Right kidney (tissue), 1 donor: ENCODE measurements at regions not wholly inside any gene's neighbourhood (a gene's known extent, or its start where the extent isn't known, plus 50 kb on each side); places are given as distances from the start of the nearest gene placed in this dataset.

Experiments
- DNase-seq: peaks from one replicate; pipeline ENCODE4 v3.0.0-alpha.2; 2016

- DNase-seq = no peak
Measured at GRCh38 chr18:57249179-57249578, 102.3 kb downstream of the BOD1L2 start.

- DNase-seq = no peak
Measured at GRCh38 chr18:57249883-57250282, 102.5 kb upstream of the ST8SIA3 start.

- DNase-seq = no peak
Measured at GRCh38 chr18:57251747-57252146, 100.6 kb upstream of the ST8SIA3 start.

GRCh38 chr18:57253903-57254302, 98.5 kb upstream of the ST8SIA3 start:
- no peak for DNase-seq

DNA sequence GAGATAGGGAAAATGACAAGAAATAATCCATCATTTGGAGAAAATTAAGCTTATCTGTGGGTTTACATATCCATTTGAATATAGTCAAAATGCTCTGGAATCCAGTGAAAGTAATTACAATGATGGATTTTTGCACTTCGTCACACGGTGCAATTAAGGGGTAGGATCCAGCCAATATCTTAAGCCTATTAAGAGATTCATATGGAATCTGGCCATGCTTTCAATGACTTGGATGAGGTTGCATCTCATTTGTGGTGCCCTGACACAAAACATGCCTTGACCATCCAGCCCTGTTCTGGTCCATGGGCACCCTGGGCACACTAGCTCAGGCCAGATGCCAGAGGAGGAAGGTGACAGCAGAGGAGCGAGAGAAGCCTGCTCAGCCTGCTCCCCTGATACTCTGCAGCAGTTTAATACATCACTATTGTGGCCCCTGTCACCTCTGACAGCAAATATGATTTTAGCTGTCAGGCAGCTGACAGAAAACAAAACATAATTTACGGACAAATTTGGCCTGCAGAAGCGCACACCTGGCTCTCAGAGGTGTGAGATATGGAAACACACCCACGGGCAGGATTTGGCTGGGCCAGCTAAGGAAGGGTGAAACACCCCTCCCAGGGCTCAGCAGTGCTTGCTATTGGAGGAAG, 94.1 kb upstream of the ST8SIA3 start:
- no peak for DNase-seq

GRCh38 chr18:57267368-57267925, 84.9 kb upstream of the ST8SIA3 start:
- no peak for DNase-seq

GRCh38 chr18:57269756-57270155, 82.6 kb upstream of the ST8SIA3 start:
- no peak for DNase-seq

GRCh38 chr18:57270156-57270555, 82.2 kb upstream of the ST8SIA3 start:
- DNase-seq = no peak

GRCh38 chr18:57273194-57273593, 79.2 kb upstream of the ST8SIA3 start:
- DNase-seq = no peak

DNA sequence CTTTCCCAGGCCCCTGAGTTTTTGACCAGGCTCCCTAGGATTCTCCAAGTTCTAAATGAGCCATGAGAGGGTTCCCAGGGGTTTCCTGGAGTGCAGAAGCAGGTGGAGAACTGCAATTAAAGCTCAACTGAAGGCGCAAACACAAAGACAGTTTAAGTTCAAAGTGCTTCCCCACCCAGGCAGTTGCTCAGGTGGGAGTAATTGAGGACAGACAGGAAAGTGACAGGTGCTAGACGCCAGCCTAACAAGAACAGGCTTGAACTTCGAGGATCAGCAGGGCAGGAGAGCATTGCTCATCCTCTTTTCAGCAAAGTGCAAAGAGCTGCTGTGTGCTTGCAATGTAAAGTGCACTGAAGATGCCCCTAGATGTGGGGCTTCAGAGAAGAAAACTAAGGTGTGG, 77.2 kb upstream of the ST8SIA3 start:
- DNase-seq = no peak

- no peak for DNase-seq
Measured at GRCh38 chr18:57276829-57277228, 75.5 kb upstream of the ST8SIA3 start.

- DNase-seq = no peak
Measured at GRCh38 chr18:57278933-57279332, 73.4 kb upstream of the ST8SIA3 start.

DNA sequence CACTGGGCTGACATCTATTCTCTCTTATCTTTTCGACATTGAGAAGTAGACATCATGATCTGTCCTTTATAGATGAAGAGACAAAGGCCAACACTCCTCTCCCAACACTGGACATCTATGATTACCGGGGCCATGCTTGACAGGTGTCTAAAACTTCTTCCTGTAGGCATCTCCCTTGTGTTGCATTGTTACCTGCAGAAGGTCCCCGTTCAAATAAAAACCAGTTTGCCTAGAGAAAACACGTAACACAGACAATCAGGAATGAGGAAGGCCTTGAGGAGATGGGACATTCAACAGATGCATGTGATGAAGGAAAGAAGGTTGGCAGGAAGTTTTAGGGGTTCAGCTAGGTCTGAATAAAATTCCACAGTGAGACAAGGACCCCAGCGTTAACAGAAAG, 70.8 kb upstream of the ST8SIA3 start:
- DNase-seq = no peak

DNA sequence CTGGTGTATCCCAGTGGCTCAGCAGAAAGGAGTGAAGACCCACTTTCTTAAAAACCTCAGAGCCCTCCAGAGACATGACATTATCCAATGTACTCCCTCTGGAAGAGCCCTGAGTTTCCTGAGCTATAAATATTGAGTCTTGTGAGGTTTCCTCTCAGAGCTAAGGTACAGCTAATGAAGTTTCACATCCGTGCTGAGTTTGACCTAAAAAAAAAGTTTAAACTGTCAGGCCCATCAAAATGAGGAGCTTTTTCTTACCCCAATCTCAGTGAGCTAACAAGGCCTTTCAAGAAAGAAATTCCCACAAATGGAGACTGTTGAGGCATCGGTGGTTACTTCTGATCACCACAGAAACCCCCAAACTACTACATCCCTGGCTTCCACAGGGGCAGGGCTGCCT, 65.4 kb upstream of the ST8SIA3 start:
- no peak for DNase-seq

GRCh38 chr18:57287766-57288165, 64.6 kb upstream of the ST8SIA3 start:
- DNase-seq = no peak

DNA sequence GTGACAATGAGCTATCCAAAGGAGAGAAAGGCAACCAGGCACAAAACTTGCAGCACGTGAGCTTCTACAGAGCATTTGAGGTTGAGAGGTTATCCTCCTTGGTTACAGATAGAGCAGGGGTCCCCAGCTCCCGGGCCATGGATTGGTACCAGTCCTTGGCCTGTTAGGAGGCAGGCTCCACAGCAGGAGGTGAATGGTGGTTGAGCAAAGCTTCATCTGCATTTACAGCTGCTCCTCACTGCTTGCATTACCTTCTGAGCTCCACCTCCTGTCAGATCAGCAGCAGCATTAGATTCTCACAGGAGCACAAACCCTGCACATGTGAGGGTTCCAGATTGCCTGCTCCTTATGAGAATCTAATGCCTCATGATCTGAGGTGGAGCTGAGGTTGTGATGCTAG, 57.8 kb upstream of the ST8SIA3 start:
- DNase-seq = no peak

- no peak for DNase-seq
Measured at GRCh38 chr18:57296336-57296735, 56.0 kb upstream of the ST8SIA3 start.

GRCh38 chr18:57297306-57297705, 55.1 kb upstream of the ST8SIA3 start:
- no peak for DNase-seq

DNA sequence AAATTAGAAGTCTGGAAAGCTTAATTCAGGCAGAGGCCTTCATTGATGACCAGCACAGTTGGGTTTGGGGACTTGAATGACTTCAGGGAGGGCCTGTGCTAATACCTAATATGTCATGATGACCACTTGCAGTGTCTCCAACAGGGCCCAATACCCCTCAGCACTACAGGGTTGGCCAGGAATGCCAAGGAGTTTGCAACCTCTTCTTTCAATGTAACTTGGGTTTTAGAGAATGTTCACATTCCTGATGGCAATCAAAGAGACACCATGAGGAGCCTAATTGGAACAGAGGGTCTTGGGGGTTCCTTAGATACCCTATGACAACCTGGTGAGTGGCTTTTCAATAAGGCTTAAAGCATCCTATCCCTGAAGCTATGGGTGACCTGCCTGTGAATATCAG, 52.4 kb upstream of the ST8SIA3 start:
- no peak for DNase-seq

- peak; percentile 2 for DNase-seq
Measured at GRCh38 chr18:57301573-57302559, 50.5 kb upstream of the ST8SIA3 start.
